Neuronal stem cell (in vitro differentiated cells): ENCODE measurements at regions not wholly inside any gene's neighbourhood (a gene's known extent, or its start where the extent isn't known, plus 50 kb on each side); places are given as distances from the start of the nearest gene placed in this dataset.

ENCODE experiments used
- DNase-seq: peaks from one replicate; pipeline ENCODE4 v3.0.0-alpha.2; 2013; ENCODE audit warnings: low spot score
- H2AFZ ChIP-seq: one replicate; pipeline ENCODE4 v1.6.1; 2013; ENCODE audit warnings: mild to moderate bottlenecking, low read length, inconsistent platforms
- H2AK5ac ChIP-seq: 2 replicates; pipeline ENCODE4 v1.6.1; 2013; ENCODE audit warnings: low read depth, mild to moderate bottlenecking, inconsistent platforms, low read length, moderate library complexity, mixed read lengths
- H2BK120ac ChIP-seq: 2 replicates; pipeline ENCODE4 v1.6.1; 2013; ENCODE audit warnings: low read depth, mild to moderate bottlenecking, inconsistent platforms, low read length, moderate library complexity, mixed read lengths
- H2BK12ac ChIP-seq: one replicate; pipeline ENCODE4 v1.6.1; 2013; ENCODE audit warnings: low read length, inconsistent platforms
- H2BK15ac ChIP-seq: 2 replicates; pipeline ENCODE4 v1.6.1; 2013; ENCODE audit warnings: mild to moderate bottlenecking, low read length, inconsistent platforms, mixed read lengths
- H2BK5ac ChIP-seq: one replicate; pipeline ENCODE4 v1.6.1; 2013; ENCODE audit warnings: inconsistent platforms, mild to moderate bottlenecking, low read length, moderate library complexity
- H3K14ac ChIP-seq: one replicate; pipeline ENCODE4 v1.6.1; 2013; ENCODE audit warnings: low read length, inconsistent platforms
- H3K18ac ChIP-seq: 2 replicates; pipeline ENCODE4 v1.6.1; 2013; ENCODE audit warnings: low read length, inconsistent platforms
- H3K23ac ChIP-seq: 2 replicates; pipeline ENCODE4 v1.6.1; 2013; ENCODE audit warnings: low read depth, mild to moderate bottlenecking, mixed read lengths, low read length, inconsistent platforms; ENCODE audit not compliant: poor library complexity
- H3K27ac ChIP-seq: replicated peaks from 3 replicates; pipeline ENCODE4 v1.5.1; 2013; ENCODE audit warnings: low read length, inconsistent platforms
- H3K27me3 ChIP-seq, 3 experiments: 2 replicates each; pipeline ENCODE4 v1.6.1; 2013; ENCODE audit warnings: low read length in 3 of 3, mild to moderate bottlenecking in 2 of 3, inconsistent platforms in 1 of 3, low read depth in 1 of 3, mixed read lengths in 1 of 3, moderate library complexity in 1 of 3; ENCODE audit not compliant: control insufficient read depth in 3 of 3, insufficient read depth in 3 of 3
- H3K36me3 ChIP-seq, 2 donors: replicated peaks in 1 of 2; 2 replicates each; pipeline ENCODE4 v1.6.1; 2013; ENCODE audit warnings: low read length in 2 of 2; ENCODE audit not compliant: control insufficient read depth in 2 of 2, insufficient read depth in 2 of 2
- H3K4ac ChIP-seq: 2 replicates; pipeline ENCODE4 v1.6.1; 2013; ENCODE audit warnings: inconsistent platforms, mild to moderate bottlenecking, low read length, moderate library complexity
- H3K4me1 ChIP-seq, 2 donors: 1 replicate in 1 of 2; 2 replicates in 1 of 2; pipeline ENCODE4 v1.6.1; 2013; ENCODE audit warnings: low read length in 2 of 2, low read depth in 1 of 2; ENCODE audit not compliant: control insufficient read depth in 2 of 2, insufficient read depth in 1 of 2
- H3K4me2 ChIP-seq: one replicate; pipeline ENCODE4 v1.6.1; 2013; ENCODE audit warnings: mild to moderate bottlenecking, low read length, inconsistent platforms; ENCODE audit not compliant: insufficient read depth, poor library complexity, severe bottlenecking
- H3K4me3 ChIP-seq, 2 donors: 2 replicates each; pipeline ENCODE4 v1.5.1; 2013; ENCODE audit warnings: low read length in 2 of 2, mild to moderate bottlenecking in 2 of 2, inconsistent platforms in 1 of 2, moderate library complexity in 1 of 2
- H3K79me1 ChIP-seq: one replicate; pipeline ENCODE4 v1.6.1; 2013; ENCODE audit warnings: low read depth, mild to moderate bottlenecking, inconsistent platforms, low read length, moderate library complexity
- H3K9ac ChIP-seq: one replicate; pipeline ENCODE4 v1.6.1; 2013; ENCODE audit warnings: mild to moderate bottlenecking, low read depth, low read length, inconsistent platforms; ENCODE audit not compliant: poor library complexity
- H3K9me3 ChIP-seq, 2 donors: replicated peaks in 1 of 2; 2 replicates each; pipeline versions ENCODE3 to v1.6.1; 2013; ENCODE audit warnings: low read length in 2 of 2, mild to moderate bottlenecking in 2 of 2, inconsistent platforms in 1 of 2, low read depth in 1 of 2, mixed read lengths in 1 of 2, moderate library complexity in 1 of 2; ENCODE audit not compliant: control insufficient read depth in 2 of 2, insufficient read depth in 1 of 2
- H4K8ac ChIP-seq: one replicate; pipeline ENCODE4 v1.6.1; 2013; ENCODE audit warnings: low read depth, mild to moderate bottlenecking, inconsistent platforms, low read length, moderate library complexity
- H4K91ac ChIP-seq: one replicate; pipeline ENCODE4 v1.6.1; 2013; ENCODE audit warnings: low read length, low read depth, mild to moderate bottlenecking, inconsistent platforms; ENCODE audit not compliant: poor library complexity
- WGBS, 2 donors: extraction: QIAGEN DNeasy Blood & Tissue Kit; methylation state at CpG; one replicate each; pipeline ENCODE4 v1.1.7; 2013; ENCODE audit warnings: missing lambda C conversion rate in 2 of 2, mixed read lengths in 1 of 2; ENCODE audit not compliant: insufficient read length in 2 of 2, insufficient replicate concordance in 1 of 2; ENCODE audit errors: extremely low coverage in 2 of 2; 5-methylcytosine and 5-hydroxymethylcytosine counted together

DNA sequence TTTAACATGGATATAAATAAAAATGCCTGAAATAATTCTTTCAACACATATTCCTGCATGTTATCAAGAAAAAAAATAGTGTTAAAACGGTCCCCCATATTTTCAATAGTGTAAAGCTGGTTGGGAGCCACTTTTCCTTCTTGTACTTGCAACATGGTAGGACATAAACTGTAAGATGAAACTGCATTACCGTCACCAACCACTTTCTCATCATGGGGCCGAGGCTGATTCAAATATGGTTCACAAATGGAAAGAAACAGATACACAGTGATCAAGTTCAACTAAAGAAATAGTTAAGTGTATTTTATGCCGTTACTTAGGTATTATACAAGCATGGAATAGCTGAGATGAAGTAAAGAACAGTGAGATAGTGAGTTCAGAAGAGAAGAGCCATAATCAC, 360.7 kb downstream of the ZEB2 start:
- Histone ChIP-seq H3K9ac (no peak overlapping the region), H4K8ac (no peak overlapping the region), H3K4ac (no peak overlapping the region), H2AFZ (no peak overlapping the region), H3K79me1 (no peaks in the 10 kb centered on the region), H3K4me2 (no peak overlapping the region), H3K18ac (no peak overlapping the region), H2BK12ac (no peak overlapping the region), H3K4me3 (no peak overlapping the region), H3K27ac (no peak overlapping the region), H3K9me3 (no peaks in the 10 kb centered on the region), H3K4me1 (peaks cover 0 to 3% of the 10 kb centered on the region in 2 donors), H3K23ac (no peak overlapping the region), H3K27me3 (no peaks in the 10 kb centered on the region), H2AK5ac (no peak overlapping the region), H2BK5ac (no peak overlapping the region), H4K91ac (no peak overlapping the region), H2BK15ac (no peak overlapping the region), H3K14ac (no peak overlapping the region), H2BK120ac (no peak overlapping the region), H3K36me3 (no peaks in the 10 kb centered on the region)
- no peak for DNase-seq
- WGBS, 2 donors: no CpG with 5 or more reads among the region's 4 CpGs

DNA sequence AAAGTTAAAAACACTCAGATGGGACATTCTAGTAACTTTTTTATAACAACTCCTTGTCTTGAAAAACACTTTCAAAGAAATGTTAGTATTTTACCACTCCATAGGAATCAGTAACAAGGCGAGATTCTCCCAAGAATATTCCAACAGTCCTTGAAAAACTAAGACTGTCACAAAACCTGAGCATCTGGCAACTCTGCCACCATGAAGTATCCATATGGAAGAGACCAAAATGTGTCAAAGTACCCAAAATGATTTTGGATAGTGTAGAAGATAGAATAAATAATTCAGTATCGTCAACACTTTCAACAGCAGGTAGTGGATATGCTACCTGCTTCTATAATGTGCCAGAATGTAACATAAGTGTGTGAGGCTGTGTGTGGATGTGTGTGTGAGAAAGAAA, 361.8 kb downstream of the ZEB2 start:
- Histone ChIP-seq H3K18ac (no peak overlapping the region), H2BK5ac (no peak overlapping the region), H2BK15ac (no peak overlapping the region), H3K9ac (no peak overlapping the region), H3K79me1 (no peaks in the 10 kb centered on the region), H2BK12ac (no peak overlapping the region), H3K27ac (no peak overlapping the region), H4K8ac (no peak overlapping the region), H3K36me3 (no peaks in the 10 kb centered on the region), H2AK5ac (no peak overlapping the region), H3K4me1 (peaks cover 0 to 3% of the 10 kb centered on the region in 2 donors), H3K4me3 (no peak overlapping the region), H3K4ac (no peak overlapping the region), H3K4me2 (no peak overlapping the region), H4K91ac (no peak overlapping the region), H3K27me3 (no peaks in the 10 kb centered on the region), H3K14ac (no peak overlapping the region), H2AFZ (no peak overlapping the region), H2BK120ac (no peak overlapping the region), H3K9me3 (no peaks in the 10 kb centered on the region), H3K23ac (no peak overlapping the region)
- WGBS, 2 donors: no CpG with 5 or more reads among the region's 2 CpGs
- no peak for DNase-seq

- H3K36me3 ChIP-seq: no peaks in the 10 kb centered on the region
- H3K4me3 ChIP-seq: no peak overlapping the region
- H2BK5ac ChIP-seq: no peak overlapping the region
- H3K27ac ChIP-seq: no peak overlapping the region
- H3K9ac ChIP-seq: no peak overlapping the region
- H2AFZ ChIP-seq: no peak overlapping the region
- H3K4me2 ChIP-seq: no peak overlapping the region
- no peak overlapping the region for H3K23ac ChIP-seq
- H3K27me3 ChIP-seq: no peaks in the 10 kb centered on the region
- WGBS, 2 donors: no CpG with 5 or more reads among the region's 6 CpGs
- no peak overlapping the region for H2BK15ac ChIP-seq
- H3K79me1 ChIP-seq: no peaks in the 10 kb centered on the region
- no peak overlapping the region for H4K91ac ChIP-seq
- no peak overlapping the region for H2AK5ac ChIP-seq
- H3K4me1 ChIP-seq: peaks cover 0 to 3% of the 10 kb centered on the region in 2 donors
- no peak overlapping the region for H3K18ac ChIP-seq
- H2BK12ac ChIP-seq: no peak overlapping the region
- H3K4ac ChIP-seq: no peak overlapping the region
- H4K8ac ChIP-seq: no peak overlapping the region
- no peaks in the 10 kb centered on the region for H3K9me3 ChIP-seq
- H3K14ac ChIP-seq: no peak overlapping the region
- no peak overlapping the region for H2BK120ac ChIP-seq
- no peak for DNase-seq
These were observed 362.9 kb downstream of the ZEB2 start for GRCh38 chr2:144156736-144157640.

DNA sequence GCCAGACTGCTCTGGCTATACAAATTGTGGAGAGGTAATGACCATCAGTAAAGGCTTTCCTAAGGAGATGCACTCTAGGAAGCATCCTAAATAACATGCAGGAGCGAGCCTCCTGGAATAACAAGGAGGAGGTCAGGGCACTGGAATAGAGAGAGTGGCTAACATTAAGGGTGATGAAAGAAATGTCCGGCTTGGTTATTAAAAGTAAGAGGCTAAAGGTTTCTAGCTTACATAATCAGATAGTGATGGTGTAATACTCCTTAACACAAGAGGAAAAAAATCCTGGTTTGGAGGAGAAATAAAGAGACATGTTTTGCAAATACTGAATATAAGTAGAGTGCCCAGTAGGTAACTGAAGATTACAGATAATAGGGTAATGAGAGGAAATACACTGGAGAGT, 365.7 kb downstream of the ZEB2 start:
- Histone ChIP-seq H3K9ac (no peak overlapping the region), H3K4me2 (no peak overlapping the region), H3K79me1 (no peaks in the 10 kb centered on the region), H3K36me3 (no peaks in the 10 kb centered on the region), H3K27me3 (no peaks in the 10 kb centered on the region), H3K4me1 (peaks cover 0 to 3% of the 10 kb centered on the region in 2 donors), H2AFZ (no peak overlapping the region), H3K14ac (no peak overlapping the region), H3K9me3 (no peaks in the 10 kb centered on the region), H3K4me3 (no peak overlapping the region), H3K4ac (no peak overlapping the region), H3K27ac (no peak overlapping the region), H2BK12ac (no peak overlapping the region), H2BK15ac (no peak overlapping the region), H2BK5ac (no peak overlapping the region), H2AK5ac (no peak overlapping the region), H4K8ac (no peak overlapping the region), H3K23ac (no peak overlapping the region), H4K91ac (no peak overlapping the region), H2BK120ac (no peak overlapping the region), H3K18ac (no peak overlapping the region)
- WGBS, 2 donors: no CpG with 5 or more reads among the region's 2 CpGs
- no peak for DNase-seq
